ENCODE measurements at regions not wholly inside any gene's neighbourhood (a gene's known extent, or its start where the extent isn't known, plus 50 kb on each side); places are given as distances from the start of the nearest gene placed in this dataset.

- TF ChIP-seq ZNF217 (IDR thresholded peaks at IDR 0.05) (no peak), MXI1 (IDR thresholded peaks at IDR 0.05; ENCODE audit: low read depth, low read length) (no peak), CREM (IDR thresholded peaks at IDR 0.05; ENCODE audit: low read depth) (no peak), YY1 (IDR thresholded peaks at IDR 0.05; ENCODE audit: low read depth, low read length) (no peak), GATAD2B (conservative IDR thresholded peaks at IDR 0.05; ENCODE audit: low read depth) (no peak), KLF5 (IDR thresholded peaks at IDR 0.05; ENCODE audit: partially characterized antibody) (no peak), CHD2 (IDR thresholded peaks at IDR 0.05; ENCODE audit: borderline replicate concordance, low read depth, low read length) (no peak), MYB (IDR thresholded peaks at IDR 0.05; ENCODE audit: borderline replicate concordance, low read depth, low read length) (no peak), ZNF384 (IDR thresholded peaks at IDR 0.05; ENCODE audit: borderline replicate concordance, low read depth, low read length) (no peak), RAD51 (IDR thresholded peaks at IDR 0.05) (no peak)
- H3K4me1 ChIP-seq (ENCODE audit: control insufficient read depth, insufficient read depth, low read length): no peaks in the 10 kb centered on the region
- H2AFZ ChIP-seq (ENCODE audit: control insufficient read depth, low read depth, low read length): no peak overlapping the region
- BruUV-seq (replicated peaks): no TSS peak
- no peaks in the 10 kb centered on the region for H3K36me3 ChIP-seq (ENCODE audit: control insufficient read depth in 2 of 2, insufficient read depth in 2 of 2, low read length in 1 of 2)
- ChIA-PET CTCF (no interaction called here), RAD21 (ENCODE audit: unreplicated experiment) (no interaction called here), POLR2A (no interaction called here), SMC1A (ENCODE audit: uncharacterized antibody, unreplicated experiment) (no interaction called here)
- H3K79me2 ChIP-seq (ENCODE audit: control insufficient read depth, insufficient read depth, low read length): no peaks in the 10 kb centered on the region
- H3K9me3 ChIP-seq (replicated peaks; ENCODE audit: control insufficient read depth, insufficient read depth, low read length): no peaks in the 10 kb centered on the region
- no peak overlapping the region for H3K27ac ChIP-seq (ENCODE audit: control insufficient read depth, insufficient read depth)
- no peaks in the 10 kb centered on the region for H3K27me3 ChIP-seq (replicated peaks in 1 of 2; ENCODE audit: control insufficient read depth in 2 of 2, insufficient read depth in 2 of 2, low read length in 1 of 2)
- no peak overlapping the region for H3K9ac ChIP-seq (ENCODE audit: control insufficient read depth, insufficient read depth, low read length)
- FAIRE-seq (no peak), ATAC-seq (no peak), DNase-seq (ENCODE audit: low read depth, low spot score) (no peak)
- no peak overlapping the region for H3K4me3 ChIP-seq
- no peak overlapping the region for H3K4me2 ChIP-seq (ENCODE audit: control insufficient read depth, insufficient read depth)
- 2% methylated on average over 2 of the region's 2 CpGs for WGBS (ENCODE audit: insufficient coverage, insufficient replicate concordance, low lambda C conversion rate, missing lambda C conversion rate)
- no peaks in the 10 kb centered on the region for H4K20me1 ChIP-seq (ENCODE audit: control insufficient read depth, insufficient read depth)
- in situ Hi-C loops (cut with MboI) (no loop called here), intact Hi-C loops (cut with micrococcal nuclease; ENCODE audit: unreplicated experiment) (no loop called here)
These were observed 54.5 kb upstream of the HS3ST4 start for GRCh38 chr16:25637236-25637635.

GRCh38 chr16:25636662-25637061, 55.1 kb upstream of the HS3ST4 start:
- ChIA-PET RAD21 (ENCODE audit: unreplicated experiment) (no interaction called here), CTCF (no interaction called here), SMC1A (ENCODE audit: uncharacterized antibody, unreplicated experiment) (no interaction called here), POLR2A (no interaction called here)
- ATAC-seq (no peak), FAIRE-seq (no peak), DNase-seq (ENCODE audit: low read depth, low spot score) (no peak)
- Histone ChIP-seq H3K79me2 (ENCODE audit: control insufficient read depth, insufficient read depth, low read length) (no peaks in the 10 kb centered on the region), H2AFZ (ENCODE audit: control insufficient read depth, low read depth, low read length) (no peak overlapping the region), H3K4me2 (ENCODE audit: control insufficient read depth, insufficient read depth) (no peak overlapping the region), H3K36me3 (ENCODE audit: control insufficient read depth in 2 of 2, insufficient read depth in 2 of 2, low read length in 1 of 2) (no peaks in the 10 kb centered on the region), H3K4me3 (no peak overlapping the region), H4K20me1 (ENCODE audit: control insufficient read depth, insufficient read depth) (no peaks in the 10 kb centered on the region), H3K4me1 (ENCODE audit: control insufficient read depth, insufficient read depth, low read length) (no peaks in the 10 kb centered on the region), H3K9me3 (replicated peaks; ENCODE audit: control insufficient read depth, insufficient read depth, low read length) (no peaks in the 10 kb centered on the region), H3K27ac (ENCODE audit: control insufficient read depth, insufficient read depth) (no peak overlapping the region), H3K27me3 (replicated peaks in 1 of 2; ENCODE audit: control insufficient read depth in 2 of 2, insufficient read depth in 2 of 2, low read length in 1 of 2) (no peaks in the 10 kb centered on the region), H3K9ac (ENCODE audit: control insufficient read depth, insufficient read depth, low read length) (no peak overlapping the region)
- WGBS (ENCODE audit: insufficient coverage, insufficient replicate concordance, low lambda C conversion rate, missing lambda C conversion rate): 9% methylated on average over 2 of the region's 2 CpGs
- in situ Hi-C loops (cut with MboI) (no loop called here), intact Hi-C loops (cut with micrococcal nuclease; ENCODE audit: unreplicated experiment) (no loop called here)
- no TSS peak for BruUV-seq (replicated peaks)
- TF ChIP-seq NR2F1 (conservative IDR thresholded peaks at IDR 0.05) (no peak), USF2 (IDR thresholded peaks at IDR 0.05; ENCODE audit: borderline replicate concordance, low read depth, low read length) (no peak), BHLHE40 (IDR thresholded peaks at IDR 0.05; ENCODE audit: borderline replicate concordance in 1 of 2, low read depth in 2 of 2, low read length in 1 of 2) (no peak), CBFB (IDR thresholded peaks at IDR 0.05; ENCODE audit: low read depth) (no peak), KAT2A (conservative IDR thresholded peaks at IDR 0.05; ENCODE audit: control insufficient read depth, low read depth, low read length) (no peak), CHD1 (IDR thresholded peaks at IDR 0.05; ENCODE audit: low read depth, low read length) (no peak), NR2C2 (IDR thresholded peaks at IDR 0.05; ENCODE audit: borderline replicate concordance, control insufficient read depth, insufficient read length, low read depth) (no peak), TCF3 (IDR thresholded peaks at IDR 0.05; ENCODE audit: borderline replicate concordance, insufficient read depth, low read depth, low read length) (no peak), BMI1 (IDR thresholded peaks at IDR 0.05; ENCODE audit: borderline replicate concordance) (no peak)

Measured in GM12878 (cell line).